GM19238 (cell line): ENCODE measurements at regions not wholly inside any gene's neighbourhood (a gene's known extent, or its start where the extent isn't known, plus 50 kb on each side); places are given as distances from the start of the nearest gene placed in this dataset.
"Not testable (repeated sequence)": the region's sequence is repeated elsewhere in the genome, so short reads cannot be mapped to it uniquely, and the experiment has no call there.

Experiments
- DNase-seq: peaks from one replicate; pipeline ENCODE4 v3.0.0; 2011; ENCODE audit warnings: low spot score; ENCODE audit not compliant: insufficient read length

DNA sequence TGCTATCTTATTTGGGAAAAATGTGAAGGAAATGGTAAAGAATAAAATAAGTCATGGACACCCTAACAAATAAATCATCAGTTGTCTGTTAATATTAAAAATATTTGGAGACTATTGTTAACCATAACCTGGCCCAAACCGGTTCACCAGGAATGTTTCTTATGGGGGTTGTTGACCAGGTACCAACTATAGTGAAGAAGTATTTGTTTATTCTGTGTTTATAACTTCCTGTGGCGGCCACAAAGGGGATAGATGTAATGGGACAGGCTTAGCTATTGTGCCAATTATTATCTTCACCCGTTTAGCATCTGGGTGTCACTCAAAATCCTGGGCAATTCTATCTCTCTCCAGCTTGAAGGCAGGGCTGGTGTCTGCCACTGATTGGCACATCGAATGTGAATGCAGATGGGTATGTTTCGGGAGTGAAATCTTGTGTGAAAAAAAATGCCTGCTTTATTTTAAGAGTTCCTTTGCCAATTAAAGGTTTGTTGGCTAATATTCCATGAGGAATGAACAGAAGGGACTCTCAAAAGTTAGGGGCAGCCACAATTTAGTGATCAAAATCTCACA lies 500.9 kb downstream of the ARL4A start:
- no peak for DNase-seq

DNA sequence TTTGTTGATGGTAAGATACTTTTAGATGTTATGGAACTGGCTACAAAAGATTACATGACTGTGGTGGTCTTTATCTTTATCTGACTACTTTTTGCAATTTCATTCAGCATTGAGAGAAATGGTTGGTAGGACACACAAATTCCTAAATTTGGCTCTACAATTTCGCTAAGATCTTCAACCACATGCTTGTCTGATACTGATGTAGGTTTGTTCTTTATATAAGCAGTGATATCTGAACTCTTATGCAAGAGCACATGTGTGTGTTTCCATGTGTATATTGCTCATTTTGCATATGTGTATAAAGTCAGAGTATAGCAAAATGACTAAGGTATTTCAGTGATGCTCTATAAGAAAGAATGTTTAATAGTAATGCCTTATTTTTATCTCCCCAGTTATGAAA lies 501.5 kb downstream of the ARL4A start:
- no peak for DNase-seq

DNA sequence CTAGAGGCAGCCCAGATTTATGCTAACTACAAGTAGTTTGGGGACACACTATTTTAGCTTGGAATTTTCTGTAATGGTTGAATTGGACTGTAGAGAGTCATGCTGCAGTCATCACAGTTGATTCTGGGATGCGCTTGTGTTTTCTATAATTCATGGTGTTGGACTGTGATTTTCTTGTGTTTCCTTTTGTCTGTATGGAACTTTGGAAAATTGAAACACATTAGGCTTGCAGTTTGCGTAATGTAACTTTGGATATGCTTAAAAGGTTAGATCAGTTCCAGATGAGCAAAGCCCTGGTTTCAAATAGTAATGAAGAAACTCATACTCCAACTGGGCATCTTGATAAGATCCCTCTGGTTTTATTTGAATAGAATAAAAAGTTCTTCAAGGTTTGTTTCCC lies 502.2 kb downstream of the ARL4A start:
- DNase-seq: no peak

DNA sequence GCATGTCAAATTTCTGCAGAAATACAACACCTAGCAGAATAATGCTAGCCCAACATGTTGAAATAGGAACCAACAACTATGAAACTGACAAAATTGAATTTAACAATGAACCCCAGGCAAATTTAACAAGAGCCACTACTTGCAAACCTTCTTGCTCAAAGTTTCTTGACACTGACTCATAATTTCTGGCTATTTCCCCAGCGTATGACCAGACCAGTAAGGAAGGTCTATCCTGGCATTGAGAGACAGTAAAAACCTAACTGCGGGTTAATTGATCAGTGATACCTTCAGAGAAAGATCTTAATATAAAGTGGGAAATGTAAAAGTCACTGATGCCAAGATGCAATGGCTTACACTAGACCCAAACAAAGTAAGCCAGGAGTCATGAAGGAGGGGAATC lies 510.1 kb downstream of the ARL4A start:
- DNase-seq: no peak

DNA sequence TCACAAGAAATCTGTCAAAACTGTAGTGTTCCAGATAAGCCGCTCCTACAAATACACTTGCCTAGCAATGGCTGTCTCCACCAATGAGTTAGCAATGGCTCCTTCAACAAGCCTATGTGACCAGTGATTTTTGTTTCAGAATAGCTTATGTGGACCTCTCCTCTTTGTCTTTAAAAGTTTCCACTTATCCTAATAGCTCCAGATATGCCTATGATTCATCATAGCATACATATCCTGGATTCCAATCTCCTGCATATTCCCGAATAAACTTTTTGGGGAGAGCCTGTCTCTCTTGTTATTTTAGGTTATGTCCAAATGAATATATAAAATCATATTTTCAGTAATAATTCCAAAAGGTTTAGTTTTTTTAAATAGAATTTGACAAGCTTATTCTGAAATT lies 510.6 kb downstream of the ARL4A start:
- DNase-seq: no peak

DNA sequence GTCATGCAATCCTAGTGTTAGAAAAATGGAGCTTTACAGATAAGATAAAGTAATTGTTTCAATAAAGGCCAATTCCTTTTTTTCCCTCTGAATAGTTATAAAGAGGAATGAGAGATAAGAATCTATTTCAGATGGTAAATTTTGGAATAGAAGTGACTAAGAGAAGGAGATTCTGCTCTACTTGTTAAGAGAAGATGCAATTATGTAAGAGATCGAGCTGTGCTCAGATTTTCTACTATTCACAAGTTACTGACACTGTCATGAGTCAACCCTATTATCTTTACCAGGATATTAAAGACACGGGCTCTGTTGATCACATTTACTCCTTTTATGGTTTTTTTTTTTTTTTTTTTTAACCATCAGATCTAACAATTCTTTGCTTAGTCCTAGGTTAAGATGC lies 511.3 kb downstream of the ARL4A start:
- DNase-seq: no peak

DNA sequence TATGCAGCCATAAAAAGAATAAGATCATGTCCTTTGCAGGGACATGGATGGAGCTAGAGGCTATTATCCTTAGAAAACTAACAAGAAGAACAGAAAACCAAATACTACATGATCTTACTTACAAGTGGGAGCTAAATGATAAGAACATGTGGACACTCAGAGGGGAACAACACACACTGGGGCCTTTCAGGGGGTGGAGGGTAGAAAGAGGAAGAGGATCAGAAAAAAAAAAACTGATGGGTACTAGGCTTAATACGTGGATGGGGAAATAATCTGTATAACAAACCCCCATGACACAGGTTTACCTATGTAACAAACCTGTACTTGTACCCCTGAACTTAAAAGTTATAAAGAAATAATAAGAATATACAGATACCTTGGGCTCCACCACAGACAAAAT lies 514.2 kb downstream of the ARL4A start:
- DNase-seq: no peak

DNA sequence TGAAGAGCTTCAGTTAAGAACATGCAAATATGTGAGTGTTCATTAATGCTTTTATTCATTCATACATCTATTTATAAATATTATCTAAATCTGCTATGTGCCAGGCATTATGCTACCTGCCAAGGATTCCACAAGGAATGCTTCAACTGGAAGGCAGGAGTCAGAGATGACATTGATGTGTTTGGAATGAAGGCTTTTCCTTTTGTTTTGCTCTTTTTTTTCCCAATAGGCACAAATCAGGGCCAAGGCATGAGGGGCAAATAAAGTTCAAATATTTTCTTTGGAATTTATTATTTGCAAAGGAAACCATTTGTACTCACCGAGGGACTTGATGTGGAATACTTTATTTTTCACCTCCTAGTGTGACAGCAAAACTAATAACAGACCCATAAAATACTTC lies 530.3 kb downstream of the ARL4A start:
- DNase-seq: no peak

DNA sequence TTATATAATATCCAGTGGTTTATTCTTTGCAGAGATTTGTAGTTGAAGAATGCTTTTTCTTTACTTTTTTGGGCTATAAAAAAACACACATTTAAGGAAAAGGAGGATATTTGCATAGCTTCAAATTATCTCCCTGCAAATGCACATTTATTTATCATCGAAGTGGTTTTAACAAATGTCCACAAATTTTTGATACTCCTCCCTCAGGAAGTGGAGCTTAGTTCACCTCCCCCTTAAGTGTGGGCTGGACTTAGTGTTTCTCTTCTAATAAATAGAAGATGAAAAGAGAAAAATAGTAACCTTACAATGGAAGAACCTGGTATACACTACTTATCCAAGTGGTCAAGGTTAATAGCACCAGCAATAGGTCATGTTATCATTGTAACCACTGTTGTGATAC lies 537.6 kb downstream of the ARL4A start:
- DNase-seq: no peak

DNA sequence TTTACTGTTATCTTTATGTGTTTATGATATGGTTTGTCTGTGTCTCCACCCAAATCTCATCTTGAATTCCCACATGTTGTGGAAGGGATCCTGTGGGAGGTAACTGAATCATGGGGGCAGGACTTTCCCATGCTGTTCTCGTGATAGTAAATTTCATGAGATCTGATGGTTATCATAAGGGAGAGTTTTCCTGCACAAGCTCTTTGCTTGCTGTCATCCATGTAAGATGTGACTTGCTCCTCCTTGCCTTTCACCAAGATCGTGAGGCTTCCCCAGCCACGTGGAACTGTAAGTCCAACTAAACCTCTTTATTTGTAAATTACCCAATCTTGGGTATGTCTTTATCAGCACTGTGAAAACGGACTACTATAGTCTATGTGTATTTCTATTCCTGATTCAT lies 539.0 kb downstream of the ARL4A start:
- DNase-seq: no peak

DNA sequence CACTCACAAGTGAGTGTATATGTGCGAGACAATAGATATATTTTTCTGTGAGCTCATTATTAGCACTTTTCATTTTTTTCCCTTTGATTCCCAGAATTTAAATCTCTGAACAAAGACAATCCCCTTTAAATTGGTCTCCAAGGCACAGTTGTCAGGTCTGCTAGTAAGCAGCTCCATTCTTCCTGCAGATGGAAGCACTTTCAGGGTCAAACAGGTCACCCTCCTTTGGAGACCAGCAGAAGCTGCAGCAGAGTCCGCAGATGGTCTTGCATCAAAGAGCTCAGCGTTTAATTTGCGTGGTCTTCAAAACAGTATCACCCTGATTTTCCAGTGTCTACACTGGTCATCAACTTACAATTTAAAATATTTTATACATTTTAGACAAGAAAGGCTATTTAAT lies 543.8 kb downstream of the ARL4A start:
- no peak for DNase-seq

DNA sequence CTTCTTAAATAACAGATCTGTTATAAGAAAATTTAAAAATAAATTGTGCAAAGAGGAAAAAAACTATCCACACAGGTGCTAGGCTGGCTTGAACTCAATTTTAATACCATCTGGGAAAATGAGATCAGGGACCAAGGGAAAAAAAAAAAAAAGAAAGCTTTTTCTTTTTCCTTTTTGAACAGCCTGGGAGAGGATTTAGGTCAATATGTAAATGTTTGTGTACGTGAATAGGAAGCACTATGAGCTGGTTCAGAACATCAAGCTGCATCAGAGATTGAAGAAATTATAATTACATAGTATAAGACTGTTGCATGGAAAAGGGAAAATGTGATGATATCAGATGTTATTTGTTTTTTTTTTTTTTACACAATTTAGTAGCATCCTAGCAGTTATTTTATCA lies 548.0 kb downstream of the ARL4A start:
- DNase-seq: no peak

DNA sequence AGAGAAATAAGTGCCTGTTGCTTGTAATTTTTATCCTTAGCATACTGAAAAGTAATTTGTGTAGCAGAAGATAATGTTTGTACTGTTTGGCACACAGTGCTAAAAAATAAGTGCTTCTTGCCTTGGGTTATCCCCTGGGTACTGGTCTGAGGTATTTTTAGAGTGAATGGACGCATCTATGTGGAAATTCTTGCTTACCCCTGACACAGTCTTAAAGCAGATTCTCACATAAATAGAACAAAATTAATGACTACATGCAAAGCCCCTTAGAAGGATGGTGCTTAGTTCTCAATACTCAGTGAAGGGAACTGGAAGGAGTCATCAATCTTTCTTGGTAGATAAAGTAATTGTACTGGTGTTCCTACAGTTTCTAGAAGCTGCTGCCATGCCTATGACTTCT lies 548.6 kb downstream of the ARL4A start:
- no peak for DNase-seq

DNA sequence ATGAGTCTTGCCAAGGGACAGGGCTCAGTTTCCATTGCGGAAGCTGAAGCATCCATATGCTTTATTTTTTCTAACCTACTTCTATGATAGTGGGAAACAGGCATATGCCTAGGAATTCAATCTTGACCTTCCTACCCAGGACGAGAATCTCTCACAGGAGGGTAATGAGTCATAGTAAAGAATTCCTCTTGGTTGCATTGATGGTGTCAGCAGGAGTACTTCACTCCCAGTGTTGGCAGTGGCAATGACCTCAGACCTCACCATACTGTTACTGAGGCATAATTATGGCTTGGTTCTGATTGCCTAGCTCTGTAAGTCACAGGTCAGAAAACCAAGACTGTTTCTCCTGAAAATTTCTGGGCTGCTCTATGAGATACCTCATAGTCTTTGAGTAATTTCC lies 552.9 kb downstream of the ARL4A start:
- DNase-seq: no peak

DNA sequence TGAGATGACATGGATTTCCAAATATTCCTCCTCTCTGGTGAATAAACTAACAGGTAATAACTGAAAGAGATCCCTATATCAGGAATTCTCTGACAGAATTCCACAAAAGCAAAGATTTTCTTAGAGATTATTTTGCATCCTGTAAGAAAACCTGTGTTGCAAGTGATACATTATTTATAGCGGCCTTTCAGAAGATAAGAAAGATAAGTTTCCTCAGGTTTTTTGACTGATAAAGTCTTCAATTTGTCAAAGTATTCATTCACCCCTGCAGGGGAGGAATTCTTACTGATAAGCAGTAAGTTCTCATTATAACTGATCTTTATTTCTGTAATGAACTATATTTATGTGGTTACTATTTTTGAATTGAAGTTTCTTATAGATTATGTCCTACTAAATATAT lies 554.0 kb downstream of the ARL4A start:
- no peak for DNase-seq

DNA sequence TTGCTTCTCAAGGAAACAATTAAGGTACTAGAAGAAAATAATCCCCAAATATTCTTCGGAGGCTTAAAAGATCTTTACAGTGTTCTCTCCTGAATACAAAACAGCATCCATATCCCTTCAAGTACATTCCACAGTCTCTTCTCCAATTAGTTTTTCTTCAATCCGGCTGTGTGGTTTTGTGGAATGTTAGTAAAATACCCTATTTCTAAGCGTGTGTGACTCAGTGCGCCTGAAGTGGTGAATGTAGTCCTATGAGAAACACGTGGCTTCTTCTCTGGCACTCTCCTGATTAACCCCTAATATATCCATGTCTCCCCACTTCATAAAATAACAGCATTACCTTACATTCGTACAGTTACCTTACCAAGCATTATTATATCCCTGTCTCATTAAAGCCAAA lies 570.2 kb downstream of the ARL4A start:
- no peak for DNase-seq

DNA sequence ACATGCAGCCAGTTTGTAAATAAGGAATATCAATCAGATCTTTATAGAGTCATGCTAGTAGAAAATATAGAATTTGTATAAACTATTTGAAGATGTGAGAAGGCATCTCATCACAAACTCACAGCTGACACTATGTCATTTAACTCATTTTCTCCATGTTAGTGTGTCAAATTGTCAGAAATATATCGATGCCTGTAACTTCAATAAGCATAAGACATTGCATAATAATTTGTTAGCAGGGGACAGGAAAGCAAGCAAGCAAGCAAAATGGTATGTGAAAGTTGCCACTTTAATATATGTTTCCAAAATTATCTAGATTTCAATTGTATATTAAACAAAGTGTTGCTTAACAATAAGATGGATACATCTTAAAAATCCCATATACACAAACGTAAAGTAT lies 571.0 kb downstream of the ARL4A start:
- no peak for DNase-seq

DNA sequence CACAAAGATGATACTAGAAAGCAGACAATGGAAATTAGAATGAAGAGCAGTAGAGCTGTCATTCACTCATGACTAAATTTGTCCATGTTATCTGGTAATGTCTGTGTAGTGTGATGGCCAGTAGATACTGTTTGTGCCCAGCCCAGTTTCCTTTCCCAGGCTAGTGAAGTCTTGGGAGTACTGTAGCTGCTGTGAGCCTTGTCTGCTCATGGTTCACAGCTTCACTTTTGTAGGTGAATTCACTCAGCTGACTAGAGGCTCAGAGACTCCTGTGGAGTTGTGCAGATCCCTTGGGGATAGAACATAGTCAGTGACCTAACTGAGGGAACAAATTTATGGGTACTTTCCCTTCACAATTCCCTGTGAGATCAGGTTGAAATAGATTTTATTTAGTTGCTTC lies 572.5 kb downstream of the ARL4A start:
- no peak for DNase-seq

DNA sequence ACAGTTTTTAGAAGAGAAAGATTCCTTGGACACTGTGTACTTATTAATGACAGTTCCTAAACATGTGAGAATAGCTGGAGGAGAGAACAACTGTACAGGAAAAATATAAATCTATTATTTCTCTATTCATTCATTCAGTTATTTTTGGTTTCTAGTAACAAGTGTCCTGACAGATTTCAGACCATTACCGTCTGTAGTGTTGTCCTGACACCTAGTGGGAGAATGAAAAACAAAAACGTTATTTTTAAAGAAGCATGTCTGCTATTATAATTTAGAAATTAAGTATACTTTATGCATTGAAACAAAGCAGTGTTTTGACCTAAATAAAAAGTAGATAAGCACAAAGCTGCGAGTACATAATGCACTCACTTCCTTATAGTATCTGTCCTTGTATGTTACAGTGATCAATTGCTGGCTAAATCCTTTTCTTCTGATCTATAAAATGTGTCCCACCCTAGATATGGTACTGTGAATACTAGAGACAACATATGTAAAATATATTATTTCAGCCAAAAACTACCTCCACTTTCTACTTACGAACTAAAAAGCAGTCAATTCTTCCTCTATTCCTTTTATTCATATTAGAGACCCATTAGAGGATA lies 575.6 kb downstream of the ARL4A start:
- no peak for DNase-seq

DNA sequence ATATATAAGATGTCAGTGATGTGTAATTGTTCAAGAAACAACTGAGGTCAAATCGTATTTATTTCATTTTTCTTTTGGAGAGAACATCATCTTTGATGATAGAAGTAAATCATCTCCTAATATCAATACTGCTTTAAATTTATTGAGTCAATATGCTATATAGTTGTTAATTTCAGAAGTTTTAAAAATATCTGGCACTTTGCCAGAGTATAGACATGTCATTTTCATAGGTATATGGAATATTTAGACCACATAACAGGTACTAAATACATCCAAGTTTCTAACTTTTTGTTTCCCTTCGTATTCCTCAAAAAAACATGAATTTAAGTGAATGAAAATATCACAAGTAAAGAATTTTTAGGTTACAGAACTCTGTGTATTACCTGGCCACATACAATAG lies 577.8 kb downstream of the ARL4A start:
- DNase-seq: no peak

DNA sequence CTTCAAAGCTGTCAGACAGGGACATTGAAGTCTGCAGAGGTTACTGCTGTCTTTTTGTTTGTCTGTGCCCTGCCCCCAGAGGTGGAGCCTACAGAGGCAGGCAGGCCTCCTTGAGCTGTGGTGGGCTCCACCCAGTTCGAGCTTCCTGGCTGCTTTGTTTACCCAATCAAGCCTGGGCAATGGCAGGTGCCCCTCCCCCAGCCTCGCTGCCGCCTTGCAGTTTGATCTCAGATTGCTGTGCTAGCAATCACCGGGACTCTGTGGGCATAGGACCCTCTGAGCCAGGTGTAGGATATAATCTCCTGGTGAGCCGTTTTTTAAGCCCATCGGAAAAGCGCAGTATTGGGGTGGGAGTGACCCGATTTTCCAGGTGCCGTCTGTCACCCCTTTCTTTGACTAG lies 586.8 kb downstream of the ARL4A start:
- not testable (repeated sequence) for DNase-seq

DNA sequence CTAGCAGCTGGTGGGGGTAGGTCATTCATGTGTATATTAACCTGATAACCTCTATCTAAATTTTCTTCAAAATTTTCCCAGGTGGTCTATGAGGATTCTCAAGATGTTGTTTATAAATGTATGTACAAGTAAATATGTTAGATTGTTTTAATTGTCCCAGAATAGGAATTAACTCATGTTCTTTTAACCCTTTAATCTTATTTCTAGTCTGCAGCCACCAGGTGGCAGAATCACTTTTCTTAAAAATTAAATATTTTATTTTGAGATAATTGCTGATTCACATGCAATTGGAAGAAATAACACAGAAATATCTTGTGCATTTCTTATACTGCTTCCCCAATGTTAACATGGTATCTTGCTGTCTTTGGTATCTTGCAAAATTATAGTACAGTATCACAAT lies 589.5 kb downstream of the ARL4A start:
- no peak for DNase-seq

DNA sequence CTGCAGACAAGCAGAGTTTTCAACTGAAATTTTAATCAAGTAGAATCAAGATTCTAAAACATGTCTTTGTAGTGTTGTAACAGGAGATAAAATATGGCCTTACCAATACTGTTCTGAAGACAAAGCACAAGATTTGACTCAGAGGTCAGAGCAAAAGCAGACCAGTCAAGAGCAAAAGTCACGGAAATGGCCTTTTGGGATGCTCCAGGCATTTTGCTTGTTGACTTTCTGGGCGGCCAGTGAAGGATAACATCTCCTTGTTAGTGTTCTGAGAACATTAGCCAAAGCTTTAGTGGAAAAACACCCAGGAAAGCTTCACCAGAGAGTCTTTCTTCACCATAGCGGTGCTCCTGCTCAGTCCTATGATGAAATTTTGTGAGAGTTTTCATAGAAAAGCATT lies 590.6 kb downstream of the ARL4A start:
- DNase-seq: no peak

DNA sequence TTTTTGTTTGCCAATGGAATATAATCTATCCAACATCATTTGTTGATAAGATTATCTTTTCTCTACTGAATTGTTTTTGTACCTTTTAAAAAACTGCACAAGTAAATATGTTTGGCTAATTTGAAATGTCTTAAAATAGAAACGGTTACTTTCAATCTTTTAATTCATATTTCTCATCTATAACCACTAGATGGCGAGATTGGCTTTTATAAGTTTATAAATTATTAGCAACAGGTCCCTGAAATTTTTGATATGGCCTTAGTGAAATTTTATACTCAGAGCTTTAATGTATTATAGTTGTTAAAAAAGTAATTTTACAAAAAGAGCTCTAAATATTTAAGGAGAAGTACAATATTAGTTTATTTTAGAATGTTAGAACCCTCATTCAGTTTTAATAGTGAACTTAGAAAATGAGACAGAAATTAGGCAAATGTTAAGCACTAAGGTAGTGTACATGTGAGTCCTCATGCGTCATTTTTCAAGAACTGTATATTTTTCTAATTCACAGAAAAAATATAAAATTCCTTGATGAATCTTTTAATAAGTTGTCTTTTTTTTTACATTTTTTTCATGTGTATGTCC lies 592.5 kb downstream of the ARL4A start:
- no peak for DNase-seq
